Central memory CD8-positive, alpha-beta T cell (primary cell): ENCODE measurements at regions not wholly inside any gene's neighbourhood (a gene's known extent, or its start where the extent isn't known, plus 50 kb on each side); places are given as distances from the start of the nearest gene placed in this dataset.

Experiments
- ATAC-seq: fragments of 150-1000 bp; cut with Tn5 transposase; replicated peaks from 2 replicates; pipeline ENCODE4 v1.10.0; 2022; ENCODE audit warnings: mild to moderate bottlenecking, moderate FRiP score, moderate number of reproducible peaks; ENCODE audit not compliant: poor library complexity, severe bottlenecking; ENCODE audit errors: extremely low read depth
- DNase-seq, 2 donors: peaks; one replicate each; pipeline ENCODE4 v3.0.0; 2021; ENCODE audit warnings: low spot score in 2 of 2
- H3K27ac Mint-ChIP-seq: one replicate; pipeline ENCODE4 v1.8.0; 2022; ENCODE audit warnings: low read depth, mild to moderate bottlenecking, moderate library complexity, mixed read lengths
- H3K27me3 Mint-ChIP-seq: one replicate; pipeline ENCODE4 v1.8.0; 2022; ENCODE audit warnings: mixed read lengths
- H3K36me3 Mint-ChIP-seq: one replicate; pipeline ENCODE4 v1.8.0; 2022; ENCODE audit warnings: mild to moderate bottlenecking, moderate library complexity, mixed read lengths; ENCODE audit not compliant: insufficient read depth
- H3K4me1 Mint-ChIP-seq: one replicate; pipeline ENCODE4 v1.8.0; 2022; ENCODE audit warnings: mixed read lengths
- H3K4me3 Mint-ChIP-seq: one replicate; pipeline ENCODE4 v1.8.0; 2022; ENCODE audit warnings: mild to moderate bottlenecking, moderate library complexity, mixed read lengths
- H3K9me3 Mint-ChIP-seq: one replicate; pipeline ENCODE4 v1.8.0; 2022; ENCODE audit warnings: mixed read lengths

- H3K36me3 Mint-ChIP-seq: no peaks in the 10 kb centered on the region
- DNase-seq (no peak), ATAC-seq (no peak)
- H3K4me3 Mint-ChIP-seq: no peak overlapping the region
- peaks cover 14% of the 10 kb centered on the region for H3K9me3 Mint-ChIP-seq
- H3K27me3 Mint-ChIP-seq: peaks cover 64% of the 10 kb centered on the region
- no peaks in the 10 kb centered on the region for H3K4me1 Mint-ChIP-seq
- H3K27ac Mint-ChIP-seq: no peak overlapping the region
These were observed 186.1 kb downstream of the URB2 start for GRCh38 chr1:229812148-229812547.

DNA sequence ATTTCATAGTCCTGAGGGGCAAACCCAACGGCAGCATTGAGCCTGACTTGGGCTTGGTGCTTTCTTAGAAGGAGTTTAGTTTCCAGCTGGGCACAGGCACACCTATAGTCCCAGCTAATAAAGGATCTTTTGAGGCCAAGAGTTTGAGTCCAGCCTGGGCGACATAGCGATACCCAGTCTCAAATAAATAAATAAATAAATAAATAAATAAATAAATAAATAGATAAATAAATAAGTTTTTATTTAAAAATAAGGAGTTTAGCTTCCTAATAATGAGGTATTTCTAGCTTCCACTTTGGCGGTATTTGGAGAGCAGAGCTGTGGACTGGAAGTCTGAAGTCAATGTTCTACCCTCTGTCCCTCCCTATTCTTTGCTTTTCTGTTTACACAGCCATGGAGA is 186.6 kb downstream of the URB2 start:
- H3K36me3 Mint-ChIP-seq: no peaks in the 10 kb centered on the region
- no peaks in the 10 kb centered on the region for H3K4me1 Mint-ChIP-seq
- no peak for DNase-seq
- no peak overlapping the region for H3K27ac Mint-ChIP-seq
- ATAC-seq: no peak
- H3K27me3 Mint-ChIP-seq: peaks cover 65% of the 10 kb centered on the region
- no peak overlapping the region for H3K4me3 Mint-ChIP-seq
- H3K9me3 Mint-ChIP-seq: peaks cover 14% of the 10 kb centered on the region

DNA sequence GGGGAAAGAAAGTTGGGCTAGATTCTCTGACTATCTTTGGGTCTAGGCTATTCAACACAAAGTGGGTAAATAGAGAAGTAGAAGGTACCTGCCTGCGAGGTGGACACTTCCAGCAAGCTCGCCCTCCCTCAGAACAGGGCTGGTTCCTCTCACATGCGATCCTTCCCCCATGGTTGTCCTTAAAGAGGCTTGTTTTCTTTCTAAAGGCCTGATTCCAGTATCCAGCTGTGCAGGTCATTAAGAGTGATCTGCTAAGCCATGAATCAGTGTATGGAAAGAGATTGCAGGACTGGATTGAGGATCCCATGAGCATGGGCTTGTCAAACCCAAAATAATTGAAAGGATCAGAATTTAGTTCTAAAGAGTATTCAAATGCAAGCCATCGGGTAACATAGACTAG is 189.0 kb downstream of the URB2 start:
- peaks cover 80% of the 10 kb centered on the region for H3K27me3 Mint-ChIP-seq
- no peak overlapping the region for H3K27ac Mint-ChIP-seq
- H3K36me3 Mint-ChIP-seq: no peaks in the 10 kb centered on the region
- DNase-seq (no peak), ATAC-seq (no peak)
- H3K4me1 Mint-ChIP-seq: no peaks in the 10 kb centered on the region
- peaks cover 3% of the 10 kb centered on the region for H3K9me3 Mint-ChIP-seq
- H3K4me3 Mint-ChIP-seq: no peak overlapping the region

DNA sequence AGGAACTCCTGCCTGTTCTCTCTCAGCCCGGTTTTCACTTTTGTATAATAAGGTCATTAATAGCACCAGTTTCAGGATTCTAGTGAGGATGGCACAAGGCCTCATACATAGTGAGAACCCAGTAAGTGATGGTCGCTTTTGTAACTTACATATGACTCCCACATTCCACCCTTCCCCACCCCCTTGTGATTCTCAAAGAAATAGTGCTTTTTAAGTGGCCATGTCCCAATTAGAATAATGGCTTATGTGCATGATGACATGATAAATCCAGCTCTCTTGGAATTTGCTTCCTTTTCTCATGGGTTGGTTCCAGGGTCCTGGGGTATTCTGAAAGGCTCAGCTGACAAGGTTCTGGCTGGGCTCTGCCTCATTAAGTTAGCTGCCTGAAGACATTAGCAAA is 189.9 kb downstream of the URB2 start:
- ATAC-seq: no peak
- Mint-ChIP-seq H3K4me3 (no peak overlapping the region), H3K9me3 (no peaks in the 10 kb centered on the region), H3K27ac (no peak overlapping the region), H3K27me3 (peaks cover 73% of the 10 kb centered on the region), H3K4me1 (no peaks in the 10 kb centered on the region), H3K36me3 (no peaks in the 10 kb centered on the region)
- DNase-seq: no peak

DNA sequence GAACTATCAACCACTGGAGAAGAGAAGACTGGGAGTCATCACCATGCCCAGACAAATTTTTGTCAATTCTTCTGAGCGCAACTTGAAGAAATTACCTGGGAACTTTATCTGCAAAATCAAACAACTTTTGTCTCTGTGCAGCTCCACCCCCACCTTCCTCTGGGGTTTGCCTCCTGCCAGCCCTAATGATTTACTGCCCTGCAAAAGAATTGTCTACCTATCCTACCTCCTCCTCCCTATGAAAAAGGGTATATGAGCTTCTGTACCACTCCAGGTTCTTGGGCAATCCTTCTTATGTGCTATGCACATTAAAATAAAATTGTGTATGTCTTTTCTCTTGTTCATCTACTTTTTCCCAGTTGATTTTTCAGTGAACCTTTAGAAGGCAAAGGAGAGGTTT is 191.9 kb downstream of the URB2 start:
- H3K36me3 Mint-ChIP-seq: no peaks in the 10 kb centered on the region
- peaks cover 57% of the 10 kb centered on the region for H3K27me3 Mint-ChIP-seq
- H3K27ac Mint-ChIP-seq: no peak overlapping the region
- H3K4me3 Mint-ChIP-seq: no peak overlapping the region
- DNase-seq: no peak
- no peaks in the 10 kb centered on the region for H3K9me3 Mint-ChIP-seq
- H3K4me1 Mint-ChIP-seq: no peaks in the 10 kb centered on the region
- ATAC-seq: no peak

GRCh38 chr1:229819091-229819490 is 193.0 kb downstream of the URB2 start:
- DNase-seq (no peak), ATAC-seq (no peak)
- no peak overlapping the region for H3K4me3 Mint-ChIP-seq
- H3K4me1 Mint-ChIP-seq: no peaks in the 10 kb centered on the region
- H3K9me3 Mint-ChIP-seq: no peaks in the 10 kb centered on the region
- H3K27me3 Mint-ChIP-seq: peaks cover 56% of the 10 kb centered on the region
- no peaks in the 10 kb centered on the region for H3K36me3 Mint-ChIP-seq
- H3K27ac Mint-ChIP-seq: no peak overlapping the region

GRCh38 chr1:229822026-229822425 is 196.0 kb downstream of the URB2 start:
- peaks cover 50% of the 10 kb centered on the region for H3K27me3 Mint-ChIP-seq
- H3K4me1 Mint-ChIP-seq: no peaks in the 10 kb centered on the region
- ATAC-seq (no peak), DNase-seq (no peak)
- peaks cover 8% of the 10 kb centered on the region for H3K9me3 Mint-ChIP-seq
- H3K27ac Mint-ChIP-seq: no peak overlapping the region
- H3K36me3 Mint-ChIP-seq: no peaks in the 10 kb centered on the region
- no peak overlapping the region for H3K4me3 Mint-ChIP-seq

GRCh38 chr1:229825042-229825441 is 199.0 kb downstream of the URB2 start:
- no peak for DNase-seq
- H3K9me3 Mint-ChIP-seq: peaks cover 18% of the 10 kb centered on the region
- H3K27me3 Mint-ChIP-seq: peaks cover 36% of the 10 kb centered on the region
- no peak overlapping the region for H3K27ac Mint-ChIP-seq
- H3K4me3 Mint-ChIP-seq: no peak overlapping the region
- no peak for ATAC-seq
- no peaks in the 10 kb centered on the region for H3K4me1 Mint-ChIP-seq
- H3K36me3 Mint-ChIP-seq: no peaks in the 10 kb centered on the region

- H3K36me3 Mint-ChIP-seq: no peaks in the 10 kb centered on the region
- H3K27me3 Mint-ChIP-seq: peaks cover 64% of the 10 kb centered on the region
- H3K9me3 Mint-ChIP-seq: peaks cover 18% of the 10 kb centered on the region
- H3K27ac Mint-ChIP-seq: no peak overlapping the region
- no peaks in the 10 kb centered on the region for H3K4me1 Mint-ChIP-seq
- DNase-seq (no peak), ATAC-seq (no peak)
- H3K4me3 Mint-ChIP-seq: no peak overlapping the region
These were observed 202.4 kb downstream of the URB2 start for GRCh38 chr1:229828461-229828860.

GRCh38 chr1:229832695-229833094 is 206.6 kb downstream of the URB2 start:
- Mint-ChIP-seq H3K27me3 (peaks cover 58% of the 10 kb centered on the region), H3K4me3 (no peak overlapping the region), H3K27ac (no peak overlapping the region), H3K4me1 (no peaks in the 10 kb centered on the region), H3K9me3 (peaks cover 6% of the 10 kb centered on the region), H3K36me3 (no peaks in the 10 kb centered on the region)
- DNase-seq (no peak), ATAC-seq (no peak)

DNA sequence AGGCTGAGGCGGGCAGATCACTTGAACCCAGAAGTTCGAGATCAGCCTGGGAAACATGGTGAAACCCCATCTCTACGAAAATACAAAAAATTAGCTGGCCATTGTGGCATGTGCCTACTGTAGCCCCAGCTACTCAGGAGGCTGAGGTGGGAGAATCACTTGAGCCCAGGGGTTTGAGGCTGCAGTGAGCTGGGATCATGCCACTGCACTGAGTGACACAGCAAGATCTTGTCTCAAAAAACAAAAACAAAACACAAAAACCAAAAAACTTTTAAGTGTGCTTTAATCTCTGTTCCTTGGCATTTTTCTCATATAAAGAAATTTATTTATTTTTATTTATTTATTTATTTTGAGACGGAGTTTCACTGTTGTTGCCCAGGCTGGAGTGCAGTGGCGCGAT is 208.2 kb downstream of the URB2 start:
- Mint-ChIP-seq H3K9me3 (no peaks in the 10 kb centered on the region), H3K4me1 (no peaks in the 10 kb centered on the region), H3K4me3 (no peak overlapping the region), H3K27ac (no peak overlapping the region), H3K27me3 (peaks cover 60% of the 10 kb centered on the region), H3K36me3 (no peaks in the 10 kb centered on the region)
- ATAC-seq (no peak), DNase-seq (no peak)

DNA sequence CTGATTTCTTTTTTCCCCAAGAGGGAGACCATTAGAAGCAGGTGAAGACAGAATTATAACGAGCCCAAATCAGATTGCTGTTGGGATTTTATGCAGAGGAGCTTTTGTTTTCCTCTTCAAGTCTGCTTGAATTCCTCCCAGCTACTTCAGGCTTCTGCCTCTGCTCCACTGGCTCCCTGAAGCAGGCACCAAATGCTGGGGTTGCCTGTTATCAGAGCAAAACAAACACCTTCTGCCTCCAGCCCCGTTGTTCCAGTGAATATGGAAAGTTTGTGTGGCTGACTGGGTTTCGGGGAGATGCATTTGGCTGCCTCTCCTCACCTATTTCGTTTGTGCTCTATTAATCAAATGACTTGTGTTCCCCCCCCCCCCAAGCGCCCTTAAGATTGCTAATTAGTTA is 209.2 kb downstream of the URB2 start:
- Mint-ChIP-seq H3K4me1 (no peaks in the 10 kb centered on the region), H3K27me3 (peaks cover 70% of the 10 kb centered on the region), H3K36me3 (no peaks in the 10 kb centered on the region), H3K4me3 (no peak overlapping the region), H3K27ac (no peak overlapping the region), H3K9me3 (no peaks in the 10 kb centered on the region)
- no peak for DNase-seq
- ATAC-seq: no peak

- H3K36me3 Mint-ChIP-seq: no peaks in the 10 kb centered on the region
- H3K27me3 Mint-ChIP-seq: peaks cover 68% of the 10 kb centered on the region
- H3K4me1 Mint-ChIP-seq: peaks cover 2% of the 10 kb centered on the region
- no peak for DNase-seq
- no peak overlapping the region for H3K27ac Mint-ChIP-seq
- no peak for ATAC-seq
- no peak overlapping the region for H3K4me3 Mint-ChIP-seq
- H3K9me3 Mint-ChIP-seq: no peaks in the 10 kb centered on the region
These were observed 210.3 kb downstream of the URB2 start for GRCh38 chr1:229836324-229836723.

GRCh38 chr1:229838204-229838603 is 212.2 kb downstream of the URB2 start:
- no peak overlapping the region for H3K4me3 Mint-ChIP-seq
- H3K36me3 Mint-ChIP-seq: no peaks in the 10 kb centered on the region
- ATAC-seq (no peak), DNase-seq (no peak)
- H3K27me3 Mint-ChIP-seq: peaks cover 61% of the 10 kb centered on the region
- peaks cover 6% of the 10 kb centered on the region for H3K4me1 Mint-ChIP-seq
- H3K27ac Mint-ChIP-seq: no peak overlapping the region
- H3K9me3 Mint-ChIP-seq: no peaks in the 10 kb centered on the region
